ENCODE measurements at regions not wholly inside any gene's neighbourhood (a gene's known extent, or its start where the extent isn't known, plus 50 kb on each side); places are given as distances from the start of the nearest gene placed in this dataset.

DNA sequence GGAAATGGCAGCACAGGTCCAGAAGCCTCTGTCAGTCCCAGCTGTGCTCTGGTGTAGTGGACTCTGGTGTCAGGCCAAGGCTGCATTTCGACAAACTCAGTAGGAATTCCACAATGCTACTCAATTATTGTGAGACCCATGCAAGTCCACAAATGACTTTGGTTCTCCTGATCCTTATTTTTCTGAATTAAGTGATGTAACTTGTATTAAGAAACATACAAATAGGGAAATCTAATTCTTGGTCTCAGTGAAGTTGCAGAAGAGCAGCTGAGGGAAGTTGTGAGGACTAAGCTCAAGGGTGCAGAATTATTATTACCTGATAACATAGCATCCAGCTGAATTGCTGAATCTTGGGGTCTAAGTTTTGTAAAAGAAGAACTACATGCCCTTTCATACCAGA, 116.8 kb downstream of the MAFB start:
- DNase-seq (ENCODE audit: low read depth), result no peak
- TF ChIP-seq, protein P1, sequence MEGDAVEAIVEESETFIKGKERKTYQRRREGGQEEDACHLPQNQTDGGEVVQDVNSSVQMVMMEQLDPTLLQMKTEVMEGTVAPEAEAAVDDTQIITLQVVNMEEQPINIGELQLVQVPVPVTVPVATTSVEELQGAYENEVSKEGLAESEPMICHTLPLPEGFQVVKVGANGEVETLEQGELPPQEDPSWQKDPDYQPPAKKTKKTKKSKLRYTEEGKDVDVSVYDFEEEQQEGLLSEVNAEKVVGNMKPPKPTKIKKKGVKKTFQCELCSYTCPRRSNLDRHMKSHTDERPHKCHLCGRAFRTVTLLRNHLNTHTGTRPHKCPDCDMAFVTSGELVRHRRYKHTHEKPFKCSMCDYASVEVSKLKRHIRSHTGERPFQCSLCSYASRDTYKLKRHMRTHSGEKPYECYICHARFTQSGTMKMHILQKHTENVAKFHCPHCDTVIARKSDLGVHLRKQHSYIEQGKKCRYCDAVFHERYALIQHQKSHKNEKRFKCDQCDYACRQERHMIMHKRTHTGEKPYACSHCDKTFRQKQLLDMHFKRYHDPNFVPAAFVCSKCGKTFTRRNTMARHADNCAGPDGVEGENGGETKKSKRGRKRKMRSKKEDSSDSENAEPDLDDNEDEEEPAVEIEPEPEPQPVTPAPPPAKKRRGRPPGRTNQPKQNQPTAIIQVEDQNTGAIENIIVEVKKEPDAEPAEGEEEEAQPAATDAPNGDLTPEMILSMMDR (conservative IDR thresholded peaks at IDR 0.05; ENCODE audit: control insufficient read depth, insufficient read depth, low read depth, low read length), result no peak
- no peak overlapping the region for H3K4me3 ChIP-seq (ENCODE audit: control insufficient read depth, low read depth, low read length)

DNA sequence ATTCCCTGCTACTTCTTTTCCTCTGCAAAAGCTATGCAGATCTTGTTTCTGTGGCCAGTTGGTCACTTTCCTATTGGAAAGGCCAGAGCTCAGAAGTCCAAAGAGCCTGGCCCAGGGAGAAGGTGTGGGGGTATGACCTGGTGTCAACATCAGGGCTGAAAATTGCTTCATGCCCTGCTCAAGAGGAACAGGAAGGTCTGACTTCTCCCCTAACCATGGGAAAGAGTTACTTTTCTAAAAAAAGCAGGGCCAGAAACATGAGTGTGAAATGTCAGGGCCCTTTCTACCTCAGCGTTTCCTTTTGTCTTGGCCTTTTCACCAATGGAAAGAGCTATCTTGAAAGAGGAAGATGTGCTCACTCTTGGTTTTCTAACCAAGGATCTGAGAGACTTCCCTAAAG, 117.4 kb downstream of the MAFB start:
- no peak overlapping the region for H3K4me3 ChIP-seq (ENCODE audit: control insufficient read depth, low read depth, low read length)
- DNase-seq (ENCODE audit: low read depth), result no peak
- TF ChIP-seq, protein P1 (conservative IDR thresholded peaks at IDR 0.05; ENCODE audit: control insufficient read depth, insufficient read depth, low read depth, low read length), result no peak

DNA sequence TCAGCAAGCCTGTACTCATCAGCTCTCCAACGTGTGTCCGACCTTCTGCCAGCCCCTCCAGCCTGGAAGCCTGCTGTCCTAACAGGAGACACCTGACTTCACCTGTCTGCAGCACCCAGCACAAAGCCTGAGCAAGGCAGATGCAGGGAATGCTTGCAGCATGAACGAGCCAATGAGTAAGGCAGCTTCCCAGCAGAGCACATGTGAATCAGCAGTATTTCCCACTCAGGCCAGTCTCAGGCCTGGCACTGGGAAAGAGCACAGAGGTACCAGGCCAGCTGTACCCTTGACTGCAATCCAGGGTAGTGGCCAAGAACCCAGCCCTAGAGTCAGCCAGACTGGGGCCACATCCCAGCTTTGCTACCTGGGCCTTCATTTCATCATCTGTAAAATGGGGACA, 120.8 kb downstream of the MAFB start:
- TF ChIP-seq, protein P1 (conservative IDR thresholded peaks at IDR 0.05; ENCODE audit: control insufficient read depth, insufficient read depth, low read depth, low read length), result no peak
- DNase-seq (ENCODE audit: low read depth), result peak; percentile 19
- no peak overlapping the region for H3K4me3 ChIP-seq (ENCODE audit: control insufficient read depth, low read depth, low read length)

DNA sequence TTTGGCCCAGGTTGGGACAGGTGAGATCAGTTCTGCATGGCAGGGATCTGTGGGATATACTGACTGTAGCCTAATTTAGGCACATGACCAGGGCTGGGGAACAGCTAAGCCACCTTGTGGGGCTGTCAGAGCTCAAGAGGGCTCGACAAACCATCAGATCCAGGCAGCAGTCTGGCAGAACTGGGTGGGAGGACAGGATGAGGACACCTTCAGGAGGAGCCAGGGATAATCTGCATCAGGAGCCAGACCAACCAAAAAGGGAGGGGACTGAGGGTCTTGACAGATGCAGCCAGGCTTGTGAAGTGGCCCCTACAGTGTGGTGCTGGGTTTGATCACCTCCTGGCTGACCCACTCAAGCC, 123.4 kb downstream of the MAFB start:
- no peak overlapping the region for H3K4me3 ChIP-seq (ENCODE audit: control insufficient read depth, low read depth, low read length)
- TF ChIP-seq, protein P1 (conservative IDR thresholded peaks at IDR 0.05; ENCODE audit: control insufficient read depth, insufficient read depth, low read depth, low read length), result no peak
- DNase-seq (ENCODE audit: low read depth), result no peak

DNA sequence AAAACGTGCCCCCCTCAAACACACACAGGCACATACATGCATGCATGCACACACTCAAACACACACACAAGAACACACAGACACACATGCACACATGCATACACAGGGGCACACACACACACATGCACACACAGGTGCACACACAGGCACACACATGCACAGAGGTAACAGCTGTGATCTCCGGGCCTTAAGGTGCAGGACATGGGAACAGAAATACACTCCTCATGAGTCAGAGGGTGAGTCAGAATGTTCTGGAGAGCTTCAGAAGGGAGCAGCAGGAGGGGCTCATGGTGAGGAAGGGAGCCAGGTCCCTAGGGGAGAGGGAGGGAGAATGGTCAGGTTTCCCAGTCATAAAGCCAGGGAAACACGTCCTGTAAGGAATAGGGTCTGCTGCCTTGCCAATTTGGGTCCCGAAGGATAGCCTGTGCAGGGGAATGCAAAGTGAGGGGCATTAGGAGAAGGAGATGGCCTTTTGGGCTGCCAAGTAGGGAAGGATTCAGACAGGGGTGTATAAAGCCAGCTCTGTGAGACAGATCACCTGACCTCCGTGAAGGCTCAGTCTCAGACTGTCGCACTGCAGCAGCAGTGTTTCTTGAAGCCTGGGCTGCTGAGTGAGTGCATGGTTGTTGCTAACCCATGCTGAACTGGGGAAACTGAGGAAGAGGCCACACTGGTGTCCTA, 123.9 kb downstream of the MAFB start:
- H3K4me3 ChIP-seq (ENCODE audit: control insufficient read depth, low read depth, low read length), result no peak overlapping the region
- TF ChIP-seq, protein P1 (conservative IDR thresholded peaks at IDR 0.05; ENCODE audit: control insufficient read depth, insufficient read depth, low read depth, low read length), result no peak
- peak; percentile 92 for DNase-seq (ENCODE audit: low read depth)

DNA sequence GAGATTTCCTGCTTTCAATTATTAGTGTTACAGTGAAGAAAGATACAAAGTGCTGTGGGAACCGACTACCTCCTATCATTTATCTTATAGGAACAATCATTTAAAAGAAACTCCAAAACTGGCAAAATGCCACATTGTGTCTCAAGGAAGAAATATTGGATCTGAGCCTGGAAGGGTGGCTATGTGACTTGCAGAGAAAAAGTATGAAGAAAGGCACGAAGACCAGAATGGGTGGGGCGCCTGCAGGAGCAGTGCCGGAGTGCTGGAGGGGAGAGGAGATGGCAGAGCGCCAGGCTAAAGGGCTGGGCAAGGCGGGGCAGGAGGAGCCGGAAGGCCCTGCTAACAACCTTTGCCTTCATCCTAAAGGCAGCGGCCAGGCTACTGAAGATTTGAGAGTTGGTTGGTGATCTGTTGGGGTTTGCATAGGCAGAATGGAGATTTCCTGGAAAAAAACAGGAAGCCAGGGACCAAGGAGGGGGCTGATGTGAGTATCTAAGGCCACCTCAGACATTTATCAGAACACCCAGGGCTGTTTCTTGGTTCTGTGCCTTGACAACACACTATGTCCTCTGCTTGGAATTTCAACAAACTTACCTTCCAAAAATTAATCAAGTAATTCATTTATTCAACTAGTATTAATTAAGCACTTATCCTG, 125.6 kb downstream of the MAFB start:
- DNase-seq (ENCODE audit: low read depth), result peak; percentile 43
- TF ChIP-seq, protein P1 (conservative IDR thresholded peaks at IDR 0.05; ENCODE audit: control insufficient read depth, insufficient read depth, low read depth, low read length), result no peak
- no peak overlapping the region for H3K4me3 ChIP-seq (ENCODE audit: control insufficient read depth, low read depth, low read length)
